ENCODE measurements at regions not wholly inside any gene's neighbourhood (a gene's known extent, or its start where the extent isn't known, plus 50 kb on each side); places are given as distances from the start of the nearest gene placed in this dataset.
"Not testable (repeated sequence)": the region's sequence is repeated elsewhere in the genome, so short reads cannot be mapped to it uniquely, and the experiment has no call there.

- H3F3A ChIP-seq (ENCODE audit: insufficient read depth, low read length); H3K36me3 ChIP-seq (replicated peaks; ENCODE audit: insufficient read depth, low read length); H3K4me1 ChIP-seq (ENCODE audit: low read length); DNase-seq; H3K9me2 ChIP-seq (replicated peaks; ENCODE audit: insufficient read depth, low read length); H3K9me3 ChIP-seq (replicated peaks; ENCODE audit: insufficient read depth, low read length); H4K20me1 ChIP-seq (ENCODE audit: insufficient read depth, low read length); H2AFZ ChIP-seq (ENCODE audit: low read length); H3K27me3 ChIP-seq (replicated peaks; ENCODE audit: insufficient read depth, low read length); H3K79me2 ChIP-seq (ENCODE audit: low read length); H3K9ac ChIP-seq (ENCODE audit: low read length); H3K27ac ChIP-seq (ENCODE audit: low read length); H3K4me2 ChIP-seq (ENCODE audit: low read depth, low read length); H3K4me3 ChIP-seq (ENCODE audit: low read length): not testable (repeated sequence)
These were observed 207.2 kb downstream of the NPIPA7 start for GRCh38 chr16:16586073-16586651.

- not testable (repeated sequence) for H3K79me2 ChIP-seq (ENCODE audit: low read length); H3K36me3 ChIP-seq (replicated peaks; ENCODE audit: insufficient read depth, low read length); H3F3A ChIP-seq (ENCODE audit: insufficient read depth, low read length); H4K20me1 ChIP-seq (ENCODE audit: insufficient read depth, low read length); H3K27me3 ChIP-seq (replicated peaks; ENCODE audit: insufficient read depth, low read length); H3K9me3 ChIP-seq (replicated peaks; ENCODE audit: insufficient read depth, low read length); H3K27ac ChIP-seq (ENCODE audit: low read length); H3K4me1 ChIP-seq (ENCODE audit: low read length); DNase-seq; H3K4me3 ChIP-seq (ENCODE audit: low read length); H3K9ac ChIP-seq (ENCODE audit: low read length); H3K9me2 ChIP-seq (replicated peaks; ENCODE audit: insufficient read depth, low read length); H2AFZ ChIP-seq (ENCODE audit: low read length); H3K4me2 ChIP-seq (ENCODE audit: low read depth, low read length)
These were observed 208.0 kb downstream of the NPIPA7 start for GRCh38 chr16:16586969-16587368.

GRCh38 chr16:16588436-16588835 lies 209.5 kb downstream of the NPIPA7 start:
- H3K27me3 ChIP-seq (replicated peaks; ENCODE audit: insufficient read depth, low read length); H3K4me1 ChIP-seq (ENCODE audit: low read length); DNase-seq; H3K79me2 ChIP-seq (ENCODE audit: low read length); H3K36me3 ChIP-seq (replicated peaks; ENCODE audit: insufficient read depth, low read length); H2AFZ ChIP-seq (ENCODE audit: low read length); H4K20me1 ChIP-seq (ENCODE audit: insufficient read depth, low read length); H3K9ac ChIP-seq (ENCODE audit: low read length); H3K9me2 ChIP-seq (replicated peaks; ENCODE audit: insufficient read depth, low read length); H3K4me3 ChIP-seq (ENCODE audit: low read length); H3F3A ChIP-seq (ENCODE audit: insufficient read depth, low read length); H3K27ac ChIP-seq (ENCODE audit: low read length); H3K4me2 ChIP-seq (ENCODE audit: low read depth, low read length); H3K9me3 ChIP-seq (replicated peaks; ENCODE audit: insufficient read depth, low read length): not testable (repeated sequence)

GRCh38 chr16:16590654-16591318 lies 211.8 kb downstream of the NPIPA7 start:
- H3K79me2 ChIP-seq (ENCODE audit: low read length); H3K9ac ChIP-seq (ENCODE audit: low read length); H2AFZ ChIP-seq (ENCODE audit: low read length): not testable (repeated sequence)

GRCh38 chr16:16593156-16593863 lies 214.4 kb downstream of the NPIPA7 start:
- not testable (repeated sequence) for H3K9me2 ChIP-seq (replicated peaks; ENCODE audit: insufficient read depth, low read length); DNase-seq; H3K4me1 ChIP-seq (ENCODE audit: low read length); H3K9me3 ChIP-seq (replicated peaks; ENCODE audit: insufficient read depth, low read length); H3K4me2 ChIP-seq (ENCODE audit: low read depth, low read length); H3K36me3 ChIP-seq (replicated peaks; ENCODE audit: insufficient read depth, low read length); H2AFZ ChIP-seq (ENCODE audit: low read length); H3K4me3 ChIP-seq (ENCODE audit: low read length); H4K20me1 ChIP-seq (ENCODE audit: insufficient read depth, low read length); H3K9ac ChIP-seq (ENCODE audit: low read length); H3K27ac ChIP-seq (ENCODE audit: low read length); H3F3A ChIP-seq (ENCODE audit: insufficient read depth, low read length); H3K79me2 ChIP-seq (ENCODE audit: low read length); H3K27me3 ChIP-seq (replicated peaks; ENCODE audit: insufficient read depth, low read length)
- peak; percentile 47 for TF ChIP-seq CTCF (IDR thresholded peaks at IDR 0.05; ENCODE audit: low read length)

More at GRCh38 chr16:16590654-16591318, 211.8 kb downstream of the NPIPA7 start:
- H3K4me3 ChIP-seq (ENCODE audit: low read length); H3F3A ChIP-seq (ENCODE audit: insufficient read depth, low read length); H3K9me3 ChIP-seq (replicated peaks; ENCODE audit: insufficient read depth, low read length); DNase-seq; H4K20me1 ChIP-seq (ENCODE audit: insufficient read depth, low read length); H3K27ac ChIP-seq (ENCODE audit: low read length); H3K4me2 ChIP-seq (ENCODE audit: low read depth, low read length); H3K27me3 ChIP-seq (replicated peaks; ENCODE audit: insufficient read depth, low read length); H3K36me3 ChIP-seq (replicated peaks; ENCODE audit: insufficient read depth, low read length); H3K9me2 ChIP-seq (replicated peaks; ENCODE audit: insufficient read depth, low read length); H3K4me1 ChIP-seq (ENCODE audit: low read length): not testable (repeated sequence)

GRCh38 chr16:16595029-16595718 lies 216.2 kb downstream of the NPIPA7 start:
- H3K79me2 ChIP-seq (ENCODE audit: low read length); H3K27ac ChIP-seq (ENCODE audit: low read length); H2AFZ ChIP-seq (ENCODE audit: low read length); H3K9me3 ChIP-seq (replicated peaks; ENCODE audit: insufficient read depth, low read length); H3K27me3 ChIP-seq (replicated peaks; ENCODE audit: insufficient read depth, low read length); H3K9me2 ChIP-seq (replicated peaks; ENCODE audit: insufficient read depth, low read length); H3K4me3 ChIP-seq (ENCODE audit: low read length); H3F3A ChIP-seq (ENCODE audit: insufficient read depth, low read length); H3K36me3 ChIP-seq (replicated peaks; ENCODE audit: insufficient read depth, low read length); H3K4me2 ChIP-seq (ENCODE audit: low read depth, low read length); H4K20me1 ChIP-seq (ENCODE audit: insufficient read depth, low read length); DNase-seq; H3K9ac ChIP-seq (ENCODE audit: low read length); H3K4me1 ChIP-seq (ENCODE audit: low read length): not testable (repeated sequence)

GRCh38 chr16:16601239-16601638 lies 222.3 kb downstream of the NPIPA7 start:
- H3K27ac ChIP-seq (ENCODE audit: low read length); H3K4me2 ChIP-seq (ENCODE audit: low read depth, low read length); H3K79me2 ChIP-seq (ENCODE audit: low read length); H3K9me3 ChIP-seq (replicated peaks; ENCODE audit: insufficient read depth, low read length); H3K27me3 ChIP-seq (replicated peaks; ENCODE audit: insufficient read depth, low read length); H3K36me3 ChIP-seq (replicated peaks; ENCODE audit: insufficient read depth, low read length); H3K9ac ChIP-seq (ENCODE audit: low read length); H3F3A ChIP-seq (ENCODE audit: insufficient read depth, low read length); H3K9me2 ChIP-seq (replicated peaks; ENCODE audit: insufficient read depth, low read length); H4K20me1 ChIP-seq (ENCODE audit: insufficient read depth, low read length); H2AFZ ChIP-seq (ENCODE audit: low read length); H3K4me1 ChIP-seq (ENCODE audit: low read length); DNase-seq; H3K4me3 ChIP-seq (ENCODE audit: low read length): not testable (repeated sequence)
